Loucy (cell line): ENCODE measurements at regions not wholly inside any gene's neighbourhood (a gene's known extent, or its start where the extent isn't known, plus 50 kb on each side); places are given as distances from the start of the nearest gene placed in this dataset.

Experiments
- H2AFZ ChIP-seq: fragments of 200-600 bp; sonication (generic); 2 replicates; pipeline ENCODE4 v1.6.0; 2016; ENCODE audit warnings: antibody characterized with exemption, mild to moderate bottlenecking, low read length, moderate library complexity
- H3F3A ChIP-seq: fragments of 200-600 bp; 2 replicates; pipeline ENCODE4 v1.6.0; 2016; ENCODE audit warnings: antibody characterized with exemption, low read depth, mild to moderate bottlenecking
- H3K27me3 ChIP-seq: fragments of 200-600 bp; sonication (generic); 2 replicates; pipeline ENCODE4 v1.6.1; 2014; ENCODE audit warnings: low read length, mild to moderate bottlenecking; ENCODE audit not compliant: insufficient read depth, poor library complexity, severe bottlenecking
- H3K36me3 ChIP-seq: fragments of 200-600 bp; sonication (generic); 2 replicates; pipeline ENCODE4 v1.6.1; 2016; ENCODE audit warnings: low read length; ENCODE audit not compliant: insufficient read depth
- H3K4me1 ChIP-seq: fragments of 200-600 bp; sonication (generic); 2 replicates; pipeline ENCODE4 v1.5.1; 2014; ENCODE audit warnings: low read length, mild to moderate bottlenecking; ENCODE audit not compliant: insufficient read depth, poor library complexity, severe bottlenecking
- H3K4me2 ChIP-seq: fragments of 200-600 bp; sonication (generic); 2 replicates; pipeline ENCODE4 v1.6.0; 2014; ENCODE audit warnings: antibody characterized with exemption, low read length, low read depth, mild to moderate bottlenecking; ENCODE audit not compliant: poor library complexity, severe bottlenecking
- H3K4me3 ChIP-seq: fragments of 200-600 bp; sonication (generic); 2 replicates; pipeline ENCODE4 v1.5.1; 2014; ENCODE audit warnings: low read length, mild to moderate bottlenecking, mixed read lengths; ENCODE audit not compliant: poor library complexity, severe bottlenecking
- H3K79me2 ChIP-seq: fragments of 200-600 bp; sonication (generic); 2 replicates; pipeline ENCODE4 v1.6.1; 2014; ENCODE audit warnings: low read length; ENCODE audit not compliant: insufficient read depth
- H3K9ac ChIP-seq: fragments of 200-600 bp; sonication (generic); 2 replicates; pipeline ENCODE4 v1.6.0; 2014; ENCODE audit warnings: mild to moderate bottlenecking, low read depth, low read length, moderate library complexity; ENCODE audit not compliant: poor library complexity, severe bottlenecking
- H3K9me2 ChIP-seq: fragments of 200-600 bp; sonication (generic); replicated peaks from 2 replicates; pipeline ENCODE4 v1.6.1; 2016; ENCODE audit warnings: low read depth, low read length, mixed read lengths
- H3K9me3 ChIP-seq: fragments of 200-600 bp; sonication (generic); 2 replicates; pipeline ENCODE4 v1.6.1; 2014; ENCODE audit warnings: mild to moderate bottlenecking, antibody characterized with exemption, low read length, low read depth; ENCODE audit not compliant: insufficient read depth
- H4K20me1 ChIP-seq: fragments of 200-600 bp; sonication (generic); 2 replicates; pipeline ENCODE4 v1.6.0; 2014; ENCODE audit warnings: antibody characterized with exemption, low read length, mild to moderate bottlenecking; ENCODE audit not compliant: insufficient read depth, poor library complexity, severe bottlenecking
- CTCF ChIP-seq: fragments of 200-600 bp; sonication (generic); conservative IDR thresholded peaks from 2 replicates; pipeline ENCODE4 v1.5.1; 2014; ENCODE audit warnings: mild to moderate bottlenecking, antibody characterized with exemption, low read length
- EZH2phosphoT487 ChIP-seq: fragments of 200-600 bp; IDR thresholded peaks from 2 replicates; pipeline ENCODE4 v1.6.1; 2018; ENCODE audit warnings: antibody characterized with exemption, mild to moderate bottlenecking, moderate library complexity, borderline replicate concordance

GRCh38 chr7:12913002-12913401 lies 225.6 kb downstream of the ARL4A start:
- H3K9ac ChIP-seq, result no peak overlapping the region
- H3F3A ChIP-seq, result no peaks in the 10 kb centered on the region
- H3K79me2 ChIP-seq, result no peaks in the 10 kb centered on the region
- no peaks in the 10 kb centered on the region for H4K20me1 ChIP-seq
- H3K36me3 ChIP-seq, result no peaks in the 10 kb centered on the region
- H3K4me3 ChIP-seq, result no peak overlapping the region
- no peaks in the 10 kb centered on the region for H3K4me1 ChIP-seq
- H3K9me2 ChIP-seq, result no peaks in the 10 kb centered on the region
- no peak for TF ChIP-seq CTCF
- no peak for TF ChIP-seq EZH2phosphoT487
- no peaks in the 10 kb centered on the region for H3K27me3 ChIP-seq
- no peak overlapping the region for H2AFZ ChIP-seq
- no peak overlapping the region for H3K4me2 ChIP-seq
- no peaks in the 10 kb centered on the region for H3K9me3 ChIP-seq

- Histone ChIP-seq H4K20me1 (no peaks in the 10 kb centered on the region), H3K4me1 (no peaks in the 10 kb centered on the region), H3K4me2 (no peak overlapping the region), H3K9me3 (no peaks in the 10 kb centered on the region), H3K36me3 (no peaks in the 10 kb centered on the region), H3K27me3 (no peaks in the 10 kb centered on the region), H3F3A (no peaks in the 10 kb centered on the region), H2AFZ (no peak overlapping the region), H3K4me3 (no peak overlapping the region), H3K79me2 (no peaks in the 10 kb centered on the region), H3K9ac (no peak overlapping the region), H3K9me2 (no peaks in the 10 kb centered on the region)
- TF ChIP-seq CTCF (no peak), EZH2phosphoT487 (no peak)
These were observed 230.4 kb downstream of the ARL4A start for GRCh38 chr7:12917801-12918200.

- no peaks in the 10 kb centered on the region for H3K4me1 ChIP-seq
- no peaks in the 10 kb centered on the region for H4K20me1 ChIP-seq
- no peaks in the 10 kb centered on the region for H3K9me2 ChIP-seq
- no peaks in the 10 kb centered on the region for H3K9me3 ChIP-seq
- H3K79me2 ChIP-seq, result no peaks in the 10 kb centered on the region
- no peak overlapping the region for H3K4me2 ChIP-seq
- TF ChIP-seq EZH2phosphoT487, result no peak
- H3F3A ChIP-seq, result no peaks in the 10 kb centered on the region
- no peak overlapping the region for H3K4me3 ChIP-seq
- no peak overlapping the region for H2AFZ ChIP-seq
- H3K9ac ChIP-seq, result no peak overlapping the region
- no peaks in the 10 kb centered on the region for H3K36me3 ChIP-seq
- no peaks in the 10 kb centered on the region for H3K27me3 ChIP-seq
These were observed 234.4 kb downstream of the ARL4A start for GRCh38 chr7:12921751-12922345.

- TF ChIP-seq CTCF (no peak), EZH2phosphoT487 (no peak)
- Histone ChIP-seq H3K9me3 (no peaks in the 10 kb centered on the region), H3K9me2 (no peaks in the 10 kb centered on the region), H3K4me2 (no peak overlapping the region), H3K27me3 (no peaks in the 10 kb centered on the region), H3K4me1 (no peaks in the 10 kb centered on the region), H3F3A (no peaks in the 10 kb centered on the region), H3K9ac (no peak overlapping the region), H4K20me1 (no peaks in the 10 kb centered on the region), H2AFZ (no peak overlapping the region), H3K36me3 (no peaks in the 10 kb centered on the region), H3K4me3 (no peak overlapping the region), H3K79me2 (no peaks in the 10 kb centered on the region)
These were observed 236.5 kb downstream of the ARL4A start for GRCh38 chr7:12923971-12924370.
